GM12892 (cell line): ENCODE measurements at regions not wholly inside any gene's neighbourhood (a gene's known extent, or its start where the extent isn't known, plus 50 kb on each side); places are given as distances from the start of the nearest gene placed in this dataset.

ENCODE experiments used
- POLR2A ChIP-seq: IDR thresholded peaks from 2 replicates; pipeline ENCODE4 v1.6.1; 2011; ENCODE audit warnings: low read depth, low read length, control low read depth
- POLR2AphosphoS5 ChIP-seq: IDR thresholded peaks from 2 replicates; pipeline ENCODE4 v1.6.1; 2011; ENCODE audit warnings: low read depth, low read length, control low read depth
- TAF1 ChIP-seq: IDR thresholded peaks from 2 replicates; pipeline ENCODE4 v1.6.1; 2011; ENCODE audit warnings: low read depth, mild to moderate bottlenecking, control low read depth, low read length, borderline replicate concordance

DNA sequence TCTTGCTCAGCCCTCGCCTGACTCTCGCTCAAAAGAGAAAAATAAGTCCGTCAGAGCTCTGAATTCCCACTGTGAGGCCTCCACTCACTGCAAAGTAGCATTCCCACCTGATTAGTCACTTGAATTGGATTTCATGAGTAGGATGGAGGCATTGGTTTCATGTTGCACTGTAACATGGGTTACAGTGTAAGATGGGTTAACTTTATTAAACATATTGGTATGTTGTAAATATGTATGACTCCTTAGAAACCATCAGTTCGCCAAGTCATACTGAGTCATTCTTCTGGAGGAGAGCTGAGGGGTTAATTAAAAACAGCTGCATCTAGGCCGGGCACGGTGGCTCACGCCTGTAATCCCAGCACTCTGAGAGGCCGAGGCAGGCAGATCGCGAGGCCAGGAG, 93.8 kb upstream of the BNC2 start:
- TF ChIP-seq POLR2A = no peak
- TF ChIP-seq POLR2AphosphoS5 = no peak
- no peak for TF ChIP-seq TAF1
